HEK293T (cell line): ENCODE measurements at regions not wholly inside any gene's neighbourhood (a gene's known extent, or its start where the extent isn't known, plus 50 kb on each side); places are given as distances from the start of the nearest gene placed in this dataset.

ENCODE experiments used
- CTCF ChIA-PET: fragments of 350-600 bp; formaldehyde crosslinking; extraction: SDS; loops from one replicate; lab custom pipeline; 2021; ENCODE audit warnings: antibody characterized with exemption, inconsistent platforms; lab: Yijun Ruan, JAX
- POLR2A ChIA-PET: fragments of 350-600 bp; formaldehyde crosslinking; extraction: SDS; loops from one replicate; lab custom pipeline; 2020; ENCODE audit warnings: antibody characterized with exemption, inconsistent platforms; lab: Yijun Ruan, JAX
- DNase-seq: peaks from one replicate; pipeline ENCODE4 v3.0.0; 2012; ENCODE audit warnings: mixed read lengths; ENCODE audit errors: extremely low spot score
- ARNT ChIP-seq: fragments of 450-650 bp; IDR thresholded peaks from 2 replicates; pipeline ENCODE4 v1.6.1; 2017; ENCODE audit warnings: mild to moderate bottlenecking
- BHLHE40 ChIP-seq: fragments of 450-650 bp; IDR thresholded peaks from 2 replicates; pipeline ENCODE4 v1.6.1; 2016; ENCODE audit warnings: mild to moderate bottlenecking, moderate library complexity, borderline replicate concordance
- CTBP1 ChIP-seq: fragments of 450-650 bp; IDR thresholded peaks from 2 replicates; pipeline ENCODE4 v1.6.1; 2016; ENCODE audit warnings: borderline replicate concordance
- ELF4 ChIP-seq: fragments of 450-650 bp; IDR thresholded peaks from 2 replicates; pipeline ENCODE4 v1.6.1; 2017; ENCODE audit warnings: antibody characterized with exemption
- FOXA1 ChIP-seq: fragments of 450-650 bp; IDR thresholded peaks from 2 replicates; pipeline ENCODE4 v1.6.1; 2016; ENCODE audit warnings: mild to moderate bottlenecking
- FOXK2 ChIP-seq: fragments of 450-650 bp; IDR thresholded peaks from 2 replicates; pipeline ENCODE4 v1.6.1; 2016; ENCODE audit warnings: mild to moderate bottlenecking
- FOXM1 ChIP-seq: fragments of 450-650 bp; IDR thresholded peaks from 2 replicates; pipeline ENCODE4 v1.6.1; 2017; ENCODE audit warnings: mild to moderate bottlenecking, borderline replicate concordance
- HDGF ChIP-seq: fragments of 450-650 bp; IDR thresholded peaks from 2 replicates; pipeline ENCODE4 v1.6.1; 2017; ENCODE audit warnings: antibody characterized with exemption, borderline replicate concordance
- L3MBTL2 ChIP-seq: fragments of 450-650 bp; conservative IDR thresholded peaks from 2 replicates; pipeline ENCODE4 v1.6.1; 2016; ENCODE audit warnings: mild to moderate bottlenecking
- LEF1 ChIP-seq: fragments of 450-650 bp; IDR thresholded peaks from 2 replicates; pipeline ENCODE4 v1.6.1; 2017; ENCODE audit warnings: mild to moderate bottlenecking, borderline replicate concordance
- NFRKB ChIP-seq: fragments of 450-650 bp; IDR thresholded peaks from 2 replicates; pipeline ENCODE4 v1.6.1; 2016; ENCODE audit warnings: mild to moderate bottlenecking, moderate library complexity
- SP1 ChIP-seq: fragments of 450-650 bp; IDR thresholded peaks from 2 replicates; pipeline ENCODE4 v1.6.1; 2017
- SUZ12 ChIP-seq: fragments of 450-650 bp; IDR thresholded peaks from 2 replicates; pipeline ENCODE4 v1.6.1; 2016; ENCODE audit warnings: mild to moderate bottlenecking
- TARDBP ChIP-seq: fragments of 450-650 bp; IDR thresholded peaks from 2 replicates; pipeline ENCODE4 v1.6.1; 2016
- ZNF384 ChIP-seq: fragments of 450-650 bp; IDR thresholded peaks from 2 replicates; pipeline ENCODE4 v1.6.1; 2016
- TF ChIP-seq, protein P1 (sequence below): fragments of 450-650 bp; IDR thresholded peaks from 2 replicates; pipeline ENCODE4 v1.6.1; 2016

DNA sequence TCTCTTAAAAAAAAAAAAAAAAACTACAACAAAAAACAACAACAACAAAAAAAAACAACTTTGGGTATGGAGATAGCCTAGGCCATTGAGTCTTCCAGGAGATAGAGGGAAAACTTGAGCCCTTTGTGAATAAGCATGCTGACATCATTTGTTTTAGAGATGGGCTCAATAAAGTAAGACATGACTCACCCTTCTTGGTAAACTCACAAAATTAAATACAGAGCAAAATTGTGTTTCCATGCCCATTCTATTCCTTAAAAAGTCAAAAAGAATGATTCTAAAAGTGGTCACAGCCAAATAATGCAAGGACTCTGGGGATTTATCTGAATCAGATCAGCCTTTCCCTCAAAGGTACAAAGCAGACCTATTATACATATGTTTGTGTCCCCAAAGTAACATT, 117.4 kb downstream of the ETAA1 start:
- no peak for TF ChIP-seq FOXK2
- no peak for TF ChIP-seq ARNT
- TF ChIP-seq CTBP1 = no peak
- TF ChIP-seq LEF1 = no peak
- no peak for TF ChIP-seq TARDBP
- TF ChIP-seq ELF4 = no peak
- TF ChIP-seq FOXA1 = no peak
- no peak for TF ChIP-seq FOXM1
- no peak for TF ChIP-seq BHLHE40
- TF ChIP-seq, protein P1, sequence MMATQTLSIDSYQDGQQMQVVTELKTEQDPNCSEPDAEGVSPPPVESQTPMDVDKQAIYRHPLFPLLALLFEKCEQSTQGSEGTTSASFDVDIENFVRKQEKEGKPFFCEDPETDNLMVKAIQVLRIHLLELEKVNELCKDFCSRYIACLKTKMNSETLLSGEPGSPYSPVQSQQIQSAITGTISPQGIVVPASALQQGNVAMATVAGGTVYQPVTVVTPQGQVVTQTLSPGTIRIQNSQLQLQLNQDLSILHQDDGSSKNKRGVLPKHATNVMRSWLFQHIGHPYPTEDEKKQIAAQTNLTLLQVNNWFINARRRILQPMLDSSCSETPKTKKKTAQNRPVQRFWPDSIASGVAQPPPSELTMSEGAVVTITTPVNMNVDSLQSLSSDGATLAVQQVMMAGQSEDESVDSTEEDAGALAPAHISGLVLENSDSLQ = no peak
- ChIA-PET CTCF (interaction anchor here (1.1 kb wide), 1 partner anchor 8 kb away, joined by 4 read pairs; no protein-coding TSS in a partner anchor), POLR2A (no interaction called here)
- no peak for DNase-seq

DNA sequence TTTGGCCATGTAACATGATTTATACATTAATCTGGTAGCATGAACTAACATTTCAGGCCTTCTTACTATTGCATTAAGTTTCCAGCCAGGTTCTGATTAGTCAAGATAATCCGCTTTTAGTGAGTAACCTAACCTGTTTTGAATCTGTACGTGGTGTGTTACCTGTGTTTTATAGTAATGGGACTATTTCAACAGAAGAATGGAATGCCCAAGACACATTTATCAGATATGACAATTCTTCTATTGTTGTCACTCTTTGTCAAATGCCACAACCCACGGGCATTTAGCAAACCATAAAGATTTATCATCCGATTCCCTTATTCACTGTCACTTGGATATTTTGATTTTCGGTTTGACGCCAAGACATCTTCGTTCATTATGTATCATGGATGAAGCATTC, 117.9 kb downstream of the ETAA1 start:
- POLR2A ChIA-PET = no interaction called here
- CTCF ChIA-PET = interaction anchor here (0.8 kb wide), 1 partner anchor 21 kb away, joined by 3 read pairs; no protein-coding TSS in a partner anchor
- no peak for DNase-seq
- no peak for TF ChIP-seq SP1
- no peak for TF ChIP-seq FOXA1
- no peak for TF ChIP-seq SUZ12
- TF ChIP-seq TARDBP = no peak
- TF ChIP-seq, protein P1 = no peak
- TF ChIP-seq ZNF384 = no peak
- no peak for TF ChIP-seq FOXK2
- no peak for TF ChIP-seq HDGF
- TF ChIP-seq NFRKB = no peak
- no peak for TF ChIP-seq BHLHE40
- no peak for TF ChIP-seq ARNT

DNA sequence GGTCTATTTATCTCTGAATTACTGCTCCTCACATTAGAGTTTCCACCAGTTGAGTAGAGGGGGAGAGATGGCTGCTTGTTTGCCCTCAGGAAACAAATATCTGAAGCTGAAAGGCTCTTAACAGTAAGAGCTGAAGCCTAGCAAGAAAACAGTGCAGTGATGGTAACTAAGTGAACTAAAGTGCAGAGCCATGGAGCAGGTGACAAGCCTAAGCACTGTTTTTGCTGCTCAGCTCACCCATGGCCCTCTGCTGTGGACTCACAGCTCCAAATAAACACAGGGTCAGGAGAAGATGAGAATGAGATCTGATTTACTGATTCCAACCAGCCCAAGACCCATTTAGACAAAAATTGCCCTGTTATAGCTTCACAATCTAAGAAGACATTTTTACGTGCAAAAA, 118.4 kb downstream of the ETAA1 start:
- TF ChIP-seq NFRKB = no peak
- no peak for TF ChIP-seq FOXK2
- TF ChIP-seq SP1 = no peak
- TF ChIP-seq ARNT = no peak
- TF ChIP-seq ELF4 = no peak
- TF ChIP-seq L3MBTL2 = no peak
- no peak for TF ChIP-seq CTBP1
- TF ChIP-seq SUZ12 = no peak
- TF ChIP-seq HDGF = no peak
- TF ChIP-seq, protein P1 = no peak
- no peak for TF ChIP-seq FOXM1
- no peak for TF ChIP-seq BHLHE40
- TF ChIP-seq ZNF384 = no peak
- TF ChIP-seq TARDBP = no peak
- TF ChIP-seq LEF1 = no peak
- TF ChIP-seq FOXA1 = no peak
- ChIA-PET POLR2A (no interaction called here), CTCF (interaction anchor here (0.8 kb wide), 1 partner anchor 20 kb away, joined by 3 read pairs; no protein-coding TSS in a partner anchor)
- DNase-seq = no peak

DNA sequence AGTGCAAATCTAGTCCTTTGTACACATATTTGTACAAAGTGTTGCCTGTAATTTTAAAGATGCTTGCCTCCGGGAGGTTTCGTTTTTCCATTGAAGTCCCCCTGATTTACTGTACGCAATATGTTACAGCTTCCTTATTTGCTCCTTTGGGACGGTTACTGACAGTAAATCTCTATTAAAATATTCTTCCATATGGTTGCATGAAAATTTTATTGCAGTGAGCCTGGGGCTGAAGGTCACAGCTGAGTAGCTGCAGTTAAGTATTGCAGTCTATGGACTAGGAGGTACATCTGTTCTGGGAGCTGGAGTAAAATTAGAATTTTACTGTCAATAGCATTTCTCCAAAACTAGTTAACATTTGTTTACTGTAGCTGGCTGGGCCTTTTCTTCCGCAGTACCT, 119.2 kb downstream of the ETAA1 start:
- ChIA-PET CTCF (no interaction called here), POLR2A (no interaction called here)
- no peak for DNase-seq
- no peak for TF ChIP-seq ZNF384
- TF ChIP-seq LEF1 = no peak
- TF ChIP-seq, protein P1 = no peak
- TF ChIP-seq ELF4 = no peak
- no peak for TF ChIP-seq FOXK2
- no peak for TF ChIP-seq SP1

DNA sequence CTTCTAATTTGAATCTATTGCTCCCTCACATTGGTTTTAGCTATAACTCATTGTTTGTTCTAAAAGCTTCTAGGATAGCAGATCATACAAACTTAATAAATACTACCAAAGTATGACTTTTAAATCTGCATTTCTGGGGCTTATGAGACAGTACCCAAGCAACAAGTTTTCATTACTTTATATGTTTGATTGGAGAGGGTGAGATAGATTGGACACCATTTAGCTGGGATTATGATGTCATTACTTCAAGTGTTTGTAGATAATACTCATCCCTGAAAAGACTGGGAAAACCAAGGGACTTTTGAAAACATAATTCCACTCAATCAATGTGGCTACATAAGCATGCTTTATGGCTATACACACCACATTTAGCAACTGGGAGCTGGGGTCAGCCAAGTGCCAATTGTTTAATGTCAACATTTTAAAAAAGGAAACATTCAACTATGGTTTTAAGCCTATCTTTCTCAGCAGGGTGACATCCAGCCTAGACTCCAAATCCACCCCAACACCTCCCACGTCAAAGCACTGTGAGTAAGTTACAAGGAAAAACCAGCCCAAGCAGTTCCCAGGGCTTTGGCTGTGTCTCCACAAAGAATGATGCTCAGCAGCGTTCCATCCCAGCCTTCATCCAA, 119.9 kb downstream of the ETAA1 start:
- DNase-seq = no peak
- TF ChIP-seq FOXM1 = no peak
- no peak for TF ChIP-seq FOXA1
- no peak for TF ChIP-seq ZNF384
- no peak for TF ChIP-seq ELF4
- no peak for TF ChIP-seq SUZ12
- TF ChIP-seq ARNT = no peak
- no peak for TF ChIP-seq SP1
- no peak for TF ChIP-seq L3MBTL2
- no peak for TF ChIP-seq BHLHE40
- TF ChIP-seq FOXK2 = no peak
- no peak for TF ChIP-seq NFRKB
- no peak for TF ChIP-seq HDGF
- TF ChIP-seq LEF1 = no peak
- no peak for TF ChIP-seq CTBP1
- TF ChIP-seq TARDBP = no peak
- TF ChIP-seq, protein P1 = no peak
- POLR2A ChIA-PET = no interaction called here
- CTCF ChIA-PET = no interaction called here
